HepG2 (cell line): ENCODE measurements at regions not wholly inside any gene's neighbourhood (a gene's known extent, or its start where the extent isn't known, plus 50 kb on each side); places are given as distances from the start of the nearest gene placed in this dataset.

ENCODE experiments used
- ATAC-seq: fragments of 200-7000 bp; cut with Tn5 transposase; 3 replicates; pipeline ENCODE4 v1.9.1; 2020; ENCODE audit warnings: mild to moderate bottlenecking, moderate library complexity
- BruUV-seq: library from RNA; stranded (reverse); fragments of 400-500 nt; replicated peaks from 2 replicates; lab custom pipeline; 2021; lab: Mats Ljungman, UMichigan
- CTCF ChIA-PET: fragments of 300-600 bp; formaldehyde crosslinking; extraction: SDS; loops from one replicate; lab custom pipeline; 2021; ENCODE audit warnings: low total read pairs, inconsistent platforms, low intra/inter-chr PET ratio; lab: Yijun Ruan, JAX
- POLR2A ChIA-PET: fragments of 350-600 bp; sonication (Branson Sonifier 250); formaldehyde crosslinking; loops from one replicate; lab custom pipeline; 2020; ENCODE audit warnings: antibody characterized with exemption, inconsistent platforms; lab: Yijun Ruan, JAX
- DNase-seq: peaks from one replicate; pipeline ENCODE4 v3.0.0-alpha.2; 2015; ENCODE audit warnings: low spot score
- FAIRE-seq: peaks from 3 replicates; lab custom pipeline; 2011; peaks lifted over from hg19 to GRCh38; lab: Jason Lieb, UNC
- H2AFZ ChIP-seq: one replicate; pipeline ENCODE4 v1.6.1; 2011; ENCODE audit warnings: low read length, inconsistent platforms
- H3K27ac ChIP-seq: fragments of 300-600 bp; 3 replicates; pipeline ENCODE4 v1.8.0; 2011; ENCODE audit warnings: mixed run types, mild to moderate bottlenecking, mixed read lengths, low read length, inconsistent platforms; ENCODE audit not compliant: insufficient read depth; ENCODE audit errors: extremely low read length
- H3K27me3 ChIP-seq, 2 experiments: fragments of 200-600 bp in 1 of 2; 2 replicates in 1 of 2; 3 replicates in 1 of 2; pipeline versions ENCODE4 v1.6.0 to v1.8.0; 2011; ENCODE audit warnings: low read length in 2 of 2, mild to moderate bottlenecking in 2 of 2, moderate library complexity in 2 of 2, inconsistent platforms in 1 of 2; ENCODE audit not compliant: insufficient read depth in 2 of 2, control insufficient read depth in 1 of 2
- H3K36me3 ChIP-seq, 2 experiments: fragments of 200-600 bp in 1 of 2; replicated peaks in 1 of 2; 2 replicates in 1 of 2; 3 replicates in 1 of 2; pipeline versions ENCODE4 v1.5.1 to v1.8.0; 2011; ENCODE audit warnings: low read length in 2 of 2, inconsistent platforms in 1 of 2; ENCODE audit not compliant: insufficient read depth in 2 of 2, control insufficient read depth in 1 of 2
- H3K4me1 ChIP-seq: 2 replicates; pipeline ENCODE4 v1.5.1; 2012; ENCODE audit warnings: low read length, inconsistent platforms; ENCODE audit not compliant: insufficient read depth
- H3K4me2 ChIP-seq: 2 replicates; pipeline ENCODE4 v1.6.0; 2011; ENCODE audit warnings: low read depth, low read length, inconsistent platforms
- H3K4me3 ChIP-seq, 3 experiments: fragments of 200-600 bp in 1 of 3; sonication (generic), shearing (Covaris generic) in 1 of 3; replicated peaks in 1 of 3; 2 replicates each; pipeline ENCODE4 v1.5.1; 2011 to 2016; ENCODE audit warnings: low read length in 3 of 3, inconsistent platforms in 2 of 3, low read depth in 2 of 3, mild to moderate bottlenecking in 2 of 3, control low read depth in 1 of 3, mixed read lengths in 1 of 3; ENCODE audit not compliant: insufficient read depth in 1 of 3
- H3K79me2 ChIP-seq: one replicate; pipeline ENCODE4 v1.6.1; 2011; ENCODE audit warnings: low read length, inconsistent platforms; ENCODE audit not compliant: insufficient read depth
- H3K9ac ChIP-seq: 2 replicates; pipeline ENCODE4 v1.6.0; 2011; ENCODE audit warnings: mild to moderate bottlenecking, low read depth, low read length, inconsistent platforms; ENCODE audit not compliant: insufficient read depth
- H3K9me3 ChIP-seq: 2 replicates; pipeline ENCODE4 v1.5.1; 2012; ENCODE audit warnings: mild to moderate bottlenecking, low read length
- H4K20me1 ChIP-seq: 2 replicates; pipeline ENCODE4 v1.6.0; 2011; ENCODE audit warnings: inconsistent platforms, mild to moderate bottlenecking, low read length, moderate library complexity; ENCODE audit not compliant: insufficient read depth
- CENPX ChIP-seq: sonication (generic); formaldehyde crosslinking; IDR thresholded peaks from 2 replicates; pipeline ENCODE4 v1.9.0; 2021; ENCODE audit warnings: mild to moderate bottlenecking, missing genetic modification reagents, moderate library complexity
- HOXA3 ChIP-seq: sonication (generic); formaldehyde crosslinking; IDR thresholded peaks from 2 replicates; pipeline ENCODE4 v1.5.0; 2020; ENCODE audit warnings: missing genetic modification reagents
- KAT8 ChIP-seq: IDR thresholded peaks from 2 replicates; pipeline ENCODE4 v1.6.1; 2016; ENCODE audit warnings: missing genetic modification reagents, missing compliant biosample characterization
- RARA ChIP-seq: IDR thresholded peaks from 2 replicates; pipeline ENCODE4 v1.6.1; 2016; ENCODE audit warnings: missing genetic modification reagents, missing compliant biosample characterization
- RNF219 ChIP-seq: sonication (generic); formaldehyde crosslinking; IDR thresholded peaks from 2 replicates; pipeline ENCODE4 v1.5.0; 2020; ENCODE audit warnings: mild to moderate bottlenecking, missing genetic modification reagents
- TCF7 ChIP-seq: sonication (generic); IDR thresholded peaks from 2 replicates; pipeline ENCODE4 v1.6.1; 2016; ENCODE audit warnings: antibody characterized with exemption, low read depth
- U2AF2 ChIP-seq: fragments of 200-400 bp; formaldehyde crosslinking; IDR thresholded peaks from 2 replicates; pipeline ENCODE4 v1.6.1; 2017; ENCODE audit warnings: low read depth, mild to moderate bottlenecking, low read length
- ZMAT3 ChIP-seq: sonication (generic); formaldehyde crosslinking; conservative IDR thresholded peaks from 2 replicates; pipeline ENCODE4 v1.7.0; 2021; ENCODE audit warnings: missing genetic modification reagents
- ZNF275 ChIP-seq: sonication (generic); formaldehyde crosslinking; IDR thresholded peaks from 2 replicates; pipeline ENCODE4 v1.8.0; 2022; ENCODE audit warnings: missing genetic modification reagents, mild to moderate bottlenecking, inconsistent platforms, borderline replicate concordance
- ZNF331 ChIP-seq: sonication (generic); formaldehyde crosslinking; IDR thresholded peaks from 2 replicates; pipeline ENCODE4 v1.4.0; 2020; ENCODE audit warnings: missing genetic modification reagents
- ZNF414 ChIP-seq: sonication (generic); formaldehyde crosslinking; IDR thresholded peaks from 2 replicates; pipeline ENCODE4 v1.5.0; 2020; ENCODE audit warnings: missing genetic modification reagents
- ZNF775 ChIP-seq: sonication (generic); formaldehyde crosslinking; IDR thresholded peaks from 2 replicates; pipeline ENCODE4 v1.4.0; 2020; ENCODE audit warnings: missing genetic modification reagents, mild to moderate bottlenecking, moderate library complexity, borderline replicate concordance
- ZSCAN30 ChIP-seq: sonication (generic); formaldehyde crosslinking; IDR thresholded peaks from 2 replicates; pipeline ENCODE4 v1.5.0; 2020; ENCODE audit warnings: mild to moderate bottlenecking, missing genetic modification reagents
- WGBS: methylation state at CpG from one replicate; pipeline ENCODE4 v1.1.6; 2017; ENCODE audit warnings: low lambda C conversion rate; 5-methylcytosine and 5-hydroxymethylcytosine counted together
- in situ Hi-C: cut with HindIII; loops from 2 replicates; pipeline ENCODE4 v1.10.0; 2017; ENCODE audit warnings: low pct_unique_long_range_greater_than_20kb; ENCODE audit not compliant: extremely low pct_ligation_motif_present
- intact Hi-C: fragments of 100-400 bp; cut with micrococcal nuclease; formaldehyde crosslinking; loops from one replicate; pipeline ENCODE4 v1.10.0; 2022; ENCODE audit not compliant: unreplicated experiment
- TF ChIP-seq, protein P1 (sequence below): sonication (generic); formaldehyde crosslinking; IDR thresholded peaks from 2 replicates; pipeline ENCODE4 v1.4.0; 2020; ENCODE audit warnings: mild to moderate bottlenecking, missing genetic modification reagents

DNA sequence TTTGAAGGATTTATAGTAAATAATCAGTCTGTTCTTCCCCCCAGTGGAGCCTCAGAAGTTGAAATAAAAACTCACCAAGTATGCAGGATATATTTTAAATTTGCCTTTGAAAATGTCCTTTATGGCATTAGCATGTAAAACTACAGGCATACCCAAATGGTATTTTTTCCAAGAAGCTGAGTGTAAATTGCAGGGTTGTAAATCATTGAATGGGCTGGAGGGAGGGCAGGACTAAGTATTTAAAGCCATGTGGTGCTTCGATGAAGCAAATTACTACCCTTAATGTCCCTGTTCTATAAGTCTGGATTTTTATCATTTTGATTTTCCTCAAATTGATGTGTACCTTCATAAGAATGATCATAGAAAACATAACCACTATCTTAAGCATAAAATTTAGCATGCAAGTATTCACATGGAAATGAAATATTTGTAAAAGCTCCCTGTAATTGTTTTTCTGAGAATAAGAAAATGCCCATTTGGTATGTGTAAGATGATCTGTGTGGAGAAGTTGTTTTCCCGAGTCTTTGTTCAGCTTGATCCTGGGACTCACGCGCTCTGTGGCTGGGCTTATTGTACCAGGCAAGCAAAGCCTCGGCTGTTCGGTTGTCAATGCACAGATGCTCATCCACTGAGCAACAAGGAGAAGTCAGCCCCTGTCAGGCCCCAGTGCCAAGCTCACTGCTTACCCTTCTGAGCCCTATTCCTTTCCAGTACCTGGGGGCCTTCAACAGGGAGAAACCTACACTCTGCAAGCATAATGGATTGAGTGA lies 66.7 kb downstream of the CD164 start:
- Histone ChIP-seq H3K79me2 (no peaks in the 10 kb centered on the region), H3K4me2 (no peak overlapping the region), H3K36me3 (no peaks in the 10 kb centered on the region), H3K9me3 (no peaks in the 10 kb centered on the region), H3K27me3 (no peaks in the 10 kb centered on the region), H2AFZ (no peak overlapping the region), H3K4me1 (peaks cover 31% of the 10 kb centered on the region), H4K20me1 (no peaks in the 10 kb centered on the region), H3K27ac (no peak overlapping the region), H3K4me3 (no peak overlapping the region), H3K9ac (no peak overlapping the region)
- intact Hi-C loops: no loop called here
- WGBS: 94% methylated on average over 6 of the region's 6 CpGs
- ATAC-seq (no peak), DNase-seq (no peak), FAIRE-seq (no peak)
- TF ChIP-seq TCF7 (no peak), KAT8 (CRISPR knock-in tag) (no peak), ZNF331 (CRISPR knock-in tag) (no peak), ZNF775 (no peak), ZNF414 (no peak), RNF219 (CRISPR knock-in tag) (no peak), ZNF275 (CRISPR knock-in tag) (no peak), ZSCAN30 (CRISPR knock-in tag) (no peak), U2AF2 (no peak), CENPX (CRISPR knock-in tag) (no peak), HOXA3 (CRISPR knock-in tag) (no peak), RARA (CRISPR knock-in tag) (no peak), ZMAT3 (CRISPR knock-in tag) (no peak)
- TF ChIP-seq, protein P1, sequence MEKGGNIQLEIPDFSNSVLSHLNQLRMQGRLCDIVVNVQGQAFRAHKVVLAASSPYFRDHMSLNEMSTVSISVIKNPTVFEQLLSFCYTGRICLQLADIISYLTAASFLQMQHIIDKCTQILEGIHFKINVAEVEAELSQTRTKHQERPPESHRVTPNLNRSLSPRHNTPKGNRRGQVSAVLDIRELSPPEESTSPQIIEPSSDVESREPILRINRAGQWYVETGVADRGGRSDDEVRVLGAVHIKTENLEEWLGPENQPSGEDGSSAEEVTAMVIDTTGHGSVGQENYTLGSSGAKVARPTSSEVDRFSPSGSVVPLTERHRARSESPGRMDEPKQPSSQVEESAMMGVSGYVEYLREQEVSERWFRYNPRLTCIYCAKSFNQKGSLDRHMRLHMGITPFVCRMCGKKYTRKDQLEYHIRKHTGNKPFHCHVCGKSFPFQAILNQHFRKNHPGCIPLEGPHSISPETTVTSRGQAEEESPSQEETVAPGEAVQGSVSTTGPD (CRISPR knock-in tag): no peak
- in situ Hi-C loops: no loop called here
- no TSS peak for BruUV-seq
- ChIA-PET POLR2A (no interaction called here), CTCF (no interaction called here)
